NCI-H2171 treated with DMSO at 0.1 percent for 48 hours (cell line): ENCODE measurements at regions not wholly inside any gene's neighbourhood (a gene's known extent, or its start where the extent isn't known, plus 50 kb on each side); places are given as distances from the start of the nearest gene placed in this dataset.

Experiments used
- DNase-seq: peaks from one replicate; lab custom pipeline; 2025; lab: John Stamatoyannopoulos, UW

DNA sequence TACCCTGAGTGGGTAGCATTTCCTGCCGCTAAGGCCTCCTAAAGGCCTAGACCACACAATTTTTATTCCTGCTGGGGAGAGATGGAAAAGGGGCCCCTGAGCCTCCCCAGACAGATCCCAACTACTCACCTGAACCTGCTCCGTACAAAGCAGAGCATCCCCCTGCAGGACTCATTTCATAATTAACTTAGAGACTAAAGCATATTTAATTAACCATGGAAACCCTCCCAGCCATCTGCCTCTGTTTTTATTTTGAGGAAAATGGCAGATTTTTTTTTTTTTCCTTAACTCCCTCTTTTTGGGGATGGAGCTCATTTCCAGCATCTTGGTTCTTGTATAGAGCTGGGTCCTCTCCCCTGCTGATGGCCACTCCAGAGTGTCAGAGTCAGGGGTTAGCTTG, 96.5 kb upstream of the CRHR1 start:
- DNase-seq = peak; percentile 92

DNA sequence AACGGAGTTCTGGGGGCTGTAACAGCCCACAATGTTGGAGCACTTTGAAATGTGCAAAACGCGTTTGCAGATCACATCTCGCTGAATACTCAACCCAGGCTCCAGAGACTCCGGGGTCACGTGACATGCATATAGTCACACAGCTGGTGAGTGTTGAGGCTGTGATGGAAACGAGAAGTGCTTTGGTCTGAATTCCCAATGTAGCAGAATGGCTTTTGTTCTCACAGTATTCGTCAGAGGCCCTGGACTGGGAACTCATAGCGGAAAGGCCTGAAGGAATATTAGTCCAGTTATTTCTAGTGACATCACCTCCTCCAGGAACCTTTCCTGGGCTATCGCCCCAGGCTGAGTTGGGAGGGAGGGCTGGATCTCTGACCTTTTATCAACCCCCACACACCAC, 95.8 kb upstream of the CRHR1 start:
- peak; percentile 90 for DNase-seq

DNA sequence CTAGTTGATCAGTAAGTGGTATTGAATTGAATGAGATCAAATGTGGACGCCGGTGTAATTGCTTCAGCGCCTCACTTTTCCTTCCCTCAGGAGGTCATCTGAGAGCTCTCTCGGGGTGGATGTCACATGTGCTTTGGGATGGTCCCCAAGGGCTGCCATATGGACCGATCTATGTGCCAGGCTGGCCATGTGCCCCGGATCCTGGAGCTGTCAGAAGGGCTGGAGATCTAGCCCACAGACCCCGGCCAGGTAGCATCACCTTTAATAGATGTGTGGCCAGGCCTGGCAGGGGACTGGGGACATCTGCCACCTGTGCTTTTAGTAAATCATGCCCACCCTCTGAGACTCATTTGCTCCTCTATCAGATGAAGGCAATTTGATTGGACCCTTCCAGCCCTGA, 95.3 kb upstream of the CRHR1 start:
- DNase-seq = peak; percentile 47

DNA sequence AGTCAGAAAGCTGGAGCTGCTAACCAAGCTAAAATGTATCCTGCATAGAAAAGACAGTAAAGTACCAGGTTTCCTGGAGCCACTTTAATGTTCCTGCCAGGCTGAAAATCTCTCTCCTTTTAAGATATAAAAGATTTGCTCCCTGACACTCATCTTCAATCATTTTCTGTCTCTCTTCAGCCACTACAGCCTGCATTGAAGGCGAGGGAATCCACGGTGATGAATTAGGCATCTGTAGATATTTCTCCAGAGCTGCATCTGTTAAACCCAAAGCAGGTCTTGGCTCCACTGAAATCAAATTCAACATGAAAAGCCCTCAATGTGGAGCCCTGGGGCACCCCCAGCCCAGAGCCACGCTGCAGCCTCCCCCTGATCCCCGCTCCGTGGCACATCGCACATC, 94.7 kb upstream of the CRHR1 start:
- no peak for DNase-seq

DNA sequence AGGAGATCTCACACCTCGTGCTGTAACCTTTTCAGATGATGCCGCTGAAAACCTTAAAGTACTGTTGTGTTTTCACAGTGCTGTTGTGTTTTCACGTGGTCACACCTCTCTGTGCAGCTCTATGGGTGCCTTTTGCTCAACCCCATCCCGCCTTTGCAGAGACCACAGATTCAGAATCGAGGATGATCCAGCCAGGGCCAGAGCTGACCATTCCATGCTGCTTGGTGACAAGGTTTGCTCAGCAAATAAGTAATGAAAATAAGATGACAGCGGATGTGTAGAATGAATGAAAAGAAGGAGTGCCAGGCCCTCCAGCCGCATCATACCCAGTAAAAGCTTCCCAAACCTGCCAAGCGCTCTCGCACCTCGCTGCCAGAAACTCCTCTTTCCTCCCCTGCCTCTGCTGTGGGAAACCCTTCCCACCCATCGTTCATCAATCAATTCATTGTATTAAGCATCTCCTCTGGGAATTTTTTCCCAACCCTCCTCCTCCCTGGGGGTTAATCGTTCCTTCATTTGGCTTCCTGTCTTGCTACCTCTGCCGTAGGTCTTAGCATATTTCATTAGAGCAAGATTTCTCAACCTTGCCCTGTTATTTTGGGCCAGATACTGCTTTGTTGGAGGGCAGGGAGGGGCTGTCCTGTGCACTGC, 93.4 kb upstream of the CRHR1 start:
- no peak for DNase-seq

DNA sequence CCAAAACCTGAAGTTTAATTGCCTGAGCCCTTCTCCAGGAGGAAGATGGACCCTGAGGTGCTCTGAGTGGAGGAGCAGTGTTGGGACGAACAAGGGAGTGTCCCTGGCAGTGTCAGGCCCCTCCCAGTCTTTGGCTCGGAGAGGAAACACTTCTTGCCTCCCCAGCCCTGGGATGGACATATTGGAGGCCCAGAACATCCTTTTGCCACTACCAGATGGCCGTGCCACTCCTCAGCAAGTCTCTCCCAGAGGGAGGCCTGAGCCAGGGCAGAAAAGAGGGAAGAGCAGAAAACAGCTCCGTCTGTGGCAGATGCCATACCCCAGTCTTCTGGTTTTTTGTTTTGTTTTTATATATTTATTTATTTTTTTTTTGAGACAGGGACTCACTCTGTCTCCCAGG, 91.5 kb upstream of the CRHR1 start:
- DNase-seq = peak; percentile 80

DNA sequence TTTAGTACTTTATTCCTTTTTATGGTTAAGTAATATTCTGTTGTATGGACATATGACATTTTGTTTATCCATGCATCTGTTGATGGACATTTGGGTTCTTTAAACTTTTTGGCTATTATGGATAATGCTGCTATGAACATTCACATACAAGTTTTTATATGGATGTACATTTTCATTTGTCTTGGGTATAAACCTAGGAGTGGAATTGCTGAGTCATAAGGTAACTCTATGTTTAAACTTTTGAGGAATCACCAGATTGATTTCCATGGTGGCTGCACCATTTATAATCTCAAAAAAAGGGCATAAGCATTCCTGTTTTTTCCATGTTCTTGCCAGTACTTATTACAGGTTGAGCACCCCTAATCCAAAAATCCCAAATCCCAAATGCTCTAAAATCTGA, 90.3 kb upstream of the CRHR1 start:
- no peak for DNase-seq

DNA sequence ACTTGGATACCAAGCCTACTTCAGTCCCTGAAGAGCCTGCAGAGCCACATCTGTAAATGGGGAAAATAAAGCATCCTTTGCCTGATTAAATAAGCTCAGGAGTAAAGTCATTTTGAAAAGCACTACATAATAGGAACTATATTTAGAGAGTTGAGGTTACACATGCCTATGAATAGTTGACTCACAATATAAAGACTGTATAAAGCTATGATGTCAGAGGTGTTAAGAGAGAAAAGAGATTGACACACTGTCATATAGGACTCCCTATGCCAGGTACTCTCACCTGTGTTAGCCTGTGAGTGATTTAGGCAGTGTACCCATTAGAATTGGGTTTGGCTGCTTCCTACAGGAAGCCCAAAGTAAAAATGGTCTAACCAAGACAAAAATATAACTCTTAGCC, 87.7 kb upstream of the CRHR1 start:
- DNase-seq = no peak

DNA sequence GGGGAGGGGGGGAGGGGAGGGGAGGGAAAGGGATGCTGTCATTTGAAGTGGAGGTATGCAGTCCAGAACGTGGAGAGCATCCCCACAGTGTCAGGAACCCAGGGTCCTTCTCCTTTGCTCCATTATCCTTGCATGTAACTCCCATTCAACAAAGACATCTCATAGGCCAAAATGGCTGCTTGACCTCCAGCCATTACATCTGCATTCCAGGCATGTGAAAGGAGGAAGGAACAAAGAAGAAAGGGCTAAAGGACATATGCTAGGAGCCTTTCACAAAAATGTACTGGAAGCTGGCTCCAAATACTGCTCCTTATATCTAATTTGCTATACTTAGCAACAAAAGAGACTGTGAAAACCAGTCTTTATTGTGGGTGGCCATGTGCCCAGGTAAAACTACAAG, 87.0 kb upstream of the CRHR1 start:
- no peak for DNase-seq

DNA sequence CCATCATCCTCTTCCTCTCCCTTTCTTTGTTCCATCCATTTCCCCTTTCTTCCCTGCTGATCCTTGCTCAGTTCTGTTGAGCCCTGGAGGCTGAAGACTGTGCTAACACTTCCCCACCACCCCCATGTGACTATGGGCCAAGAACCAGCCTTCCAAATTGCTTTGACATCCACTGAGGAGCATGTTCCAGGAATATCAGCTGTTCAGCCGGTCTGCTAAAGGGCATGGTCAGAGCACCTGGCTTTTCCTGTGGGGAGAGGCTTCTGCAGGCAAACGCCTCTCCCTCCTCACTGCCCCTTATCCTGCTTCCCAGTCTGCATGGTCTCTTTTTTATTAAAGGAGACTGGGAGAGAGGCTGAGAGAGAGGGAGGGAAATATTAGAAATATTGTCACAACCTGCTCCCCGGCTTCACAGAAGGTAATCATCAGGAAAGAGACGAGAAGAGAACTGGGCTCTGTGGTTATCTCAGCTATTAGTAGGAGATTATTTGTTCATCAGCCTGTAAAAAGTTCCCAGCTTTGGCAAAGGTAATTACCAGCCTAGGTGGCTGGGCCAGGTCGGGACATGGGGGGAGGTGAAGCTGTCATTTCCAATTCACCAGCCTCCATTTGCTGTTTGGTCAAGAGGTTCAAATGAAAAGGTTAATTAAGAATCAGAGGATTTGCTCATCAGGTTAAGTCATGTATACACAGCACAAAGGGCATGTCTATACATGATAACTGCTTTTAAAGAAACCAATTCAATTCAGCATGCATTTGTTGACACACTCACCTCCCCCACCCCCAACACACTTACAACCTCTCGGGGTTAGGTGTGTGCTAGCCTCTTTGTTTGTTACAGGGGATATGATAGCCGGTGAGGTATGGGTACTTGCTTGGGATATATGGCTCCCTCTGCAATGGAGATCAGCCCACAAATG, 83.7 kb upstream of the CRHR1 start:
- peak; percentile 30 for DNase-seq

DNA sequence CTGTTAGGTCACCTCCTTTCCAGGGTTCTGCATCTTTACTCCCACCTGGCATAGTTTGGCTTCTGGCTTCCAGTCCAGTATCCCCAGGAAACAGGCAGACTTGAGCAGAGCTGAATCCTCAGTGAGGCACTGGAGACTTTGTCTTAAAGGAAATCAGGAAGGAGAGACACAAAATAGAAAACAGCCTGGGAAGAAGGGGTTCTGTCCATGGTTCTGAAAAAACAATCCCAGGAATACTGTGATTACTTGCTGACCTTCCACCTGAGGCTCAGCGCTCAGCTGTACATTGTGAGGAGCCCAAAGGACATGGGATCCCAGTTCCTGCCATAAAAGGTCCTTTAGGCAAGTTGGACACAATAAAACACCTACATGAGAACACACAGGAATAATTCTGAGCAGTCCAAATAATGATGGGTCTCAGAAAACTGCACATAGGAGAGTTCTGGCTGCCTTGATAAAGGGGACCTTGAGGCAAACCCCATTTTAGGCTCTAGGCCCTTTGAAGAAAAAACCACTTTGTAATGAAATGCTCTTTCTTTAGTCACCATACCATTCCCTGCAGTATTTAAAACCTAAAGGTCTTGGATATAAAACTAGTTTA, 81.4 kb upstream of the CRHR1 start:
- no peak for DNase-seq

DNA sequence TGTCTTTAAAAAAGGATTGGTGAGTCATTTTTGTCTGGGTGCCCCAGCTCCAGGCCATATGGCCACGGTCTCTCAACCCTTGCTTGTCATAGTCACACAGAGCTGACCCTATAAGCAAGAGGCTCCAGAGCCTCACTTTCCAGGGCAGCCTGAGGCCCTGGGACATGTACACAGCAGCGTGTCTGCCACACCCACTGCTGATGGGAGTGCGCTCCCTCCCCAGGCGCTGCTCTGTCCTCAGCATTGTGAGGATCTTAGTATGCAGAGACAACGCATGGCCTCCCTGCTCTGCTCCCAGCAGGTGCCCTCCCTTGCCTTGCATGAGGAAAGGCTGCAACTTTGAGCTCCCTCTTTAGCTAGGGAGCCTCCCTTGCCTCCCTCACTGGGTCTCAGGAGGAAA, 80.8 kb upstream of the CRHR1 start:
- DNase-seq = no peak

DNA sequence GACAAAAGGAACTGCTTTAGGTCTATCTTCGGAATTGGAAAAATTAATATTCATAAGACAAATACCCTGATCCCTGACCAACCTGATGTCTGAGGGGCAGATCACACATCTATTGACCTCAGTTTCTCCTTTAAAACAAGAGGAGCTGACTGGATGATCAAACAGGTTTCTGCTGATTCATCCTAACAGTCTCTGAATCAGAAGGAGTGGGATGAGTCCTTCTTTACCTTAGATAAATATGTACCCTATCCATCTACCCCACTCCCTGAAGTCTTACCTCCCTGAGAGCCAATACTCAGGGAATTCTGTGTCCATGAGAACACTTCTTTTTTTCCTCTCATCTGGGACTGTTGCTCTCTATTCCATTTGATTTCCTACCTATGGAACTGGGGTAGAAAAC, 80.3 kb upstream of the CRHR1 start:
- DNase-seq = no peak

DNA sequence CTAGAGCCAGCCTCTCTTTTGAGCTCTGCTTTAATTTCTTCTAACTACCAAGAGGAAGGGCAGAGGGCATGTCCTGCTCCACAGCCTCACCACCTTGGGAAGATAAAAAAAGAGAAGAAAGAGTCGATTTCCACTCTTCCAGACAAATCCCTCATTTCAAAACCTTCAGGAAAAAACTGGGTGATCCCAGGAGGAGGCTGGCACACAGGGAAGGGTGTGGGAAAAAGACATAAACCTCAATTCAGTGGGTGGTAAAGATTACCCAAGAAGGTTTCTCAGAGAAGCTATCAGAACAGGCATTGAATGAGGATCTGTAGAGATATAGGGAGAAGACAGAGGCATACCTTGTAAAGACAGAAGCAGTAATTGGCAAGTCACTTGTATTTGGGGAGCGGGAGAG, 79.9 kb upstream of the CRHR1 start:
- DNase-seq = no peak

DNA sequence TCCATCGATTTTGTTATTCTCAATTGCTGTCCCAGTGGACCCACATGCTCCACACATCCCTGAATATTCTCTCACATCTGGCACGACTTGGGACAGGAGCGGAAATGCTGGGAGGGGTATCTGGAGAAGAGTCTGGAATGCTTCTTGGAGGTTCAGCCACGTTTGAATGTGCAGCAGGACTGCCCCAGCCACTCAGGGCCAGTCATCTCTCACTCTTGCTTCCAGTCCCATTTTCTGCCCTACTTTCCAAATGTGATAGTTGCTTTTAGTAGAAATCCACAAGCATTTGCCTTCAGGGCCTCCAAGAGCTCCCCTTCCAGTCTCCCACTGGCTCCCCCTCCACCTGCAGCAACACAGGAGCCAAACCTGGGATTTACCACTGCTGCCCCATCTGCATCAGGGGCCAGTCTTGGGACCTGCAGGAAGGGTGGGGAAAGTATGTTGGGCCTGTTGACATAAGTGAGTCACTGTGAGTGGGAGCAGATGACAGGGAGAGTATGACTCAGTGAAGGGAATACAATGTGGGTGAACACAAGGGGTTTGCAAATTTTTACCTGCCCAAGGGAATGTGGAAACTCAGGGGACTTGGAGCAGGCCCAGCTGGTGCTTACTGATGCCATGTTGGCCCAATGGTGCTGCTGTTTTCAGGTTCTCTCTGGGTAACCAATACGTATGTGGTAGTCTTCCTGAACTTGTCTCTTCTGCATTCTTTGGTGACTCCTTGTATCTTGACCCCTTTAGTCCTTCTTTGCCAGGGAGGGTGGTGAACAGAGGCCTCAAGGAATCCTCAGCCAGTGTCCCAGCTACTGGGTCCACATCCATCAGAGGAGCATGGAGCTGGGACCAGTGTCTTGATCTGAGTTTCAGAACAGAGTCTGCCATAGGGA, 78.8 kb upstream of the CRHR1 start:
- peak; percentile 18 for DNase-seq

DNA sequence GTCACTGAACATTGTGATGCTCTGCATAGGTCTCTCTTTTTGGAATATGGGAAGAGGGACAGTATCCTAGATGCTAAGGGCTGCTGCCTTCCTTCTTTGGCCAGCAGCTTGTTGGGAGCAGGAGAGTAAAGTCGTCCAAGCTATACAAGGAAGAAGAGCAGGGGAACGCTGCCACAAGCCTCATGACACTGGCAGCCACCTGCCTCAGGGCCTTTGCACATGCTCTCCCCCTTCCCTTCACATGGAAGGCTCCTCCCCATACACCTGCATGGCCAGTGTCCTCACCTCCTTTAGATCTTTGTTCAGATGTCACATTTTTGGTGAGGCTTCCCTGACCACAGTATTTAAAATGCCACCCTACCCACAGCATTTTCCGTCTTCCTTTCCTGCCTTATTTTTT, 78.1 kb upstream of the CRHR1 start:
- DNase-seq = no peak

DNA sequence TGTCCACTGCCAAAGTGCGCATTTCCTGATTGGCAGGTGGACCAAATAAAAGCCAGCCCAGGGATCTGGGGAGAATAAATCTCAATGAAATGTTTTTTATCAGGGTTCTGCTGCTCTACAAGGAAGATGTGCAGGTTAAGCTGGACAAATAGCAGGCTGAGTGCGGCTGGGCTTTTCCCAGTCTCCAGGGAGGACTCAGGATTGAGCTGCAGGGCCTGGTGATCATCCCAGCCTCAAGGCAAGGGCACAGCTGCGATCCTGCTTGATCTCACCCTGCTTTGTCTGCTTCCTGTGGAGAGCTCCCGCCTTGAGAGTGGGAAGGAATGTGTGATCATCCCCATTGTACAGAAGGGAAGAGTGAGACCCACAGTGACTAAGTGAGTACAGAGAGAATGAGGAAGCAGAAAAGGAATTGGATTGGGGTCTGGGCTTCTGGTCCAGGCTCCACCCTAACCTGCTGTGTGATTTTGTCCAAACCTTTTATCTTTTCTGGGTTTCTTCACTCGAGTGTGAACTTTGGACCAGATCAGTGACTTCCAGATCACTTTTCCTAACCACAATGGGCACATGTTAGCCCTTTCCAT, 75.3 kb upstream of the CRHR1 start:
- DNase-seq = no peak

DNA sequence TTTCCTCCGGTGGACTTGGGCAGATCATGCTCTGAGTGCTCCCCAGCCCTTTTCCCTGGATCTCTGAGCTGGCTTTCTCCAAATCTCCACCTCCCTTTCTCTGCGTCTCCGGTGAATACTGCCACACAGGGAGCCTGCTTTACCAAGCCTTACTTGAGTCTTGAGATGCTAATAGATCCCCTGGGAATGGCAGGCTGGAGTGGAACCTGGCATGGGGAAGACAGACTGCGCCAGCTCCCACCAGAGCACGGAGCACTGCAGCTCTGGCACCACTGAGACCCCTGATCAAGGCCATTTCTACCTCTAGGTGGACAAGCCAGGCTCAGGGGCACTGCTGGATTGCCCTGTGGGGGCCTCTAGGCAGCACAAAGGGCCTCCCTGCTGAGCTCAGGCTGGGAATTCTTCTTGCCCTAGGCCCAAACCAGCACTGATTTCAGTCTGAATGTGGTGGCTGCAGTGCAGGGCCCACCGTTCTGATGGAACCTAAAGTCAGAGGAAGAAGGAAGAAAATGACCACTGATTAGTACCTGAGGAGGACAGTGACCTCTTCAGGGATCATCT, 74.3 kb upstream of the CRHR1 start:
- peak; percentile 29 for DNase-seq

DNA sequence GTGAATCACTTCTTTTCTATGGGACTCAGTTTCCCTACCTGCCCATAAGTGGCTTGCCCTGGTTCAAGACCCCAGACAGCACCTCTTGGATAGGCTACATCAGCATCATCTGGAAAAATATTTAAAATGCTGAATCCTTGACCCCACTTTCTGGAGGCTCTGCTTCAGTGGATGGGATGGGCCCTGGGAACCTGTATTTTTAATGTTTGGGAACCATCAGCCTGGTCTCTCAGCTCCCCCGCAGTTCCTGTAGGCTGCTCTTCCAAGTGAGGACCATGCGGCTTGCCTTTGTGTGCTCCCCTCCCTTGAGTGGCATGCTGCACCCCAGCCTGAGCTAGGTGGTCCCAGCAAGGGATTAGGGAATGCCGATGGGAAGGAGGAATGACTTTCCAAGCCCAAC, 68.3 kb upstream of the CRHR1 start:
- DNase-seq = no peak

DNA sequence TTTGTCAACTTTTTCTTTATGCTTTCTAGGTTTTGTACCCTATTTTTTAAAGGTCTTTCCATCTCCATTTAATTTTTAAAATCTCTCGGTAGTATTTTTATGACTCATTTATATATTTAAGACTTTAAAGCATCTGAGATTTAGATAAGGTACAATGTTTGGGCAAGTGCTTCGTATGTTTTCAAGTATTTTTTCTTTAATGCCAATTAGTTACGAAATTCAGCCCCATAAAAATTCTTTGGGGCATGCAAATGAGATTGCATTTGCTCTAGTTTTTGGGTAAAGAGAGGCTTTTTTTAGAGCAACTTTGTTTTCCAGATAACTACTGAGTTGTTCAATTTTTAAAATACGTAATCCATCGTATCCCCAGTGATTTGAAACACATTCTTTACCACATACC, 65.3 kb upstream of the CRHR1 start:
- DNase-seq = no peak

DNA sequence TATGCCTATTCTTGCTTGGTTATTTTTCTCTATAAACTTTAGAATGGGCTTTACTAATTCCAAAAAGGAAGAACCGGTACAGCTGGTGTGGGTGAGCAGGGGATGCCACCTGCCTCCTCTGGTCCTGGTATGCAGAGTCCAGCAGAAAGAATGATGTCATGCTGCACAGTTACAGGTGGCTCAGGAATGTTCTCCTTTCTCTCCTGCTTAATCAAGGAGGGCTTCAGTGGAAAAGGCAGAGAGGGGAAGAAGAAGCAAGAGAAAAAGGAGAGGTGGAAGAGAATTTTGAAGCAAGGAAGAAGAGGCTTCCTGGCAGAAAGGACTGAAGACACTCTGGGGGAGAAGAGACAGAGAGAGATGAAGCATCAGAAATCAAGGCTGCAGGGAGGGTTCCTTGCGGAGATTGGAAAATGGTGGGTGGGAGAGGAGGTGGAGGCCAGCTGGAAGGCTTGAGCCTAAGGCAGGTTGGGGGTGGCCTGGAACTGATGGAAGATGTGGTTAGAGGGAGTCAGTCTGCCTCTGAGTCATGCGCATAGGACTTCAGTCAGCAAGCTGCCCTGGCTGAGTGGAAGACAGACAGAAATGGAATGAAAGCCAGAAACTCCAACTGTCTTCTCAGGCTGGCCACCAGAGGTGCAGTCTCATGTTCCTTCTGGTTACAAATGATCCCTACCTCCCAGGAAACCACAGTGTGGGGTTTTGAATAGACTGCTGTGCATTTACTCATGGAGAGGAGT, 64.6 kb upstream of the CRHR1 start:
- DNase-seq = peak; percentile 14
